ENCODE measurements at regions not wholly inside any gene's neighbourhood (a gene's known extent, or its start where the extent isn't known, plus 50 kb on each side); places are given as distances from the start of the nearest gene placed in this dataset.

- no peaks in the 10 kb centered on the region for H3K36me3 ChIP-seq (ENCODE audit: insufficient read depth, low read depth, low read length)
- H3K4me1 ChIP-seq (ENCODE audit: insufficient read depth, low read length): no peaks in the 10 kb centered on the region
- H3K27me3 ChIP-seq (ENCODE audit: insufficient read depth, low read length): no peaks in the 10 kb centered on the region
- H3K9ac ChIP-seq (ENCODE audit: low read depth, low read length): no peak overlapping the region
- no peak overlapping the region for H3K4me3 ChIP-seq (ENCODE audit: low read length)
- no peaks in the 10 kb centered on the region for H3K9me3 ChIP-seq (ENCODE audit: insufficient read depth, low read depth, low read length)
- H3K27ac ChIP-seq (ENCODE audit: low read length): no peak overlapping the region
Observed at GRCh38 chr5:2283481-2284045, 400.8 kb upstream of the IRX4 start.

GRCh38 chr5:2282893-2283292 is 400.2 kb upstream of the IRX4 start:
- Histone ChIP-seq H3K27me3 (ENCODE audit: insufficient read depth, low read length) (no peaks in the 10 kb centered on the region), H3K9ac (ENCODE audit: low read depth, low read length) (no peak overlapping the region), H3K9me3 (ENCODE audit: insufficient read depth, low read depth, low read length) (no peaks in the 10 kb centered on the region), H3K27ac (ENCODE audit: low read length) (no peak overlapping the region), H3K4me3 (ENCODE audit: low read length) (no peak overlapping the region), H3K36me3 (ENCODE audit: insufficient read depth, low read depth, low read length) (no peaks in the 10 kb centered on the region), H3K4me1 (ENCODE audit: insufficient read depth, low read length) (no peaks in the 10 kb centered on the region)

GRCh38 chr5:2282034-2282690 is 399.4 kb upstream of the IRX4 start:
- no peaks in the 10 kb centered on the region for H3K9me3 ChIP-seq (ENCODE audit: insufficient read depth, low read depth, low read length)
- H3K27ac ChIP-seq (ENCODE audit: low read length): no peak overlapping the region
- no peaks in the 10 kb centered on the region for H3K36me3 ChIP-seq (ENCODE audit: insufficient read depth, low read depth, low read length)
- no peaks in the 10 kb centered on the region for H3K27me3 ChIP-seq (ENCODE audit: insufficient read depth, low read length)
- H3K9ac ChIP-seq (ENCODE audit: low read depth, low read length): no peak overlapping the region
- H3K4me1 ChIP-seq (ENCODE audit: insufficient read depth, low read length): no peaks in the 10 kb centered on the region
- H3K4me3 ChIP-seq (ENCODE audit: low read length): no peak overlapping the region

- H3K4me1 ChIP-seq (ENCODE audit: insufficient read depth, low read length): no peaks in the 10 kb centered on the region
- H3K36me3 ChIP-seq (ENCODE audit: insufficient read depth, low read depth, low read length): no peaks in the 10 kb centered on the region
- H3K27ac ChIP-seq (ENCODE audit: low read length): no peak overlapping the region
- no peaks in the 10 kb centered on the region for H3K27me3 ChIP-seq (ENCODE audit: insufficient read depth, low read length)
- H3K4me3 ChIP-seq (ENCODE audit: low read length): no peak overlapping the region
- no peak overlapping the region for H3K9ac ChIP-seq (ENCODE audit: low read depth, low read length)
- no peaks in the 10 kb centered on the region for H3K9me3 ChIP-seq (ENCODE audit: insufficient read depth, low read depth, low read length)
Observed at GRCh38 chr5:2281446-2281845, 398.7 kb upstream of the IRX4 start.

GRCh38 chr5:2280318-2280717 is 397.6 kb upstream of the IRX4 start:
- H3K4me1 ChIP-seq (ENCODE audit: insufficient read depth, low read length): no peaks in the 10 kb centered on the region
- H3K27ac ChIP-seq (ENCODE audit: low read length): no peak overlapping the region
- H3K9ac ChIP-seq (ENCODE audit: low read depth, low read length): no peak overlapping the region
- no peaks in the 10 kb centered on the region for H3K36me3 ChIP-seq (ENCODE audit: insufficient read depth, low read depth, low read length)
- H3K9me3 ChIP-seq (ENCODE audit: insufficient read depth, low read depth, low read length): no peaks in the 10 kb centered on the region
- no peak overlapping the region for H3K4me3 ChIP-seq (ENCODE audit: low read length)
- H3K27me3 ChIP-seq (ENCODE audit: insufficient read depth, low read length): no peaks in the 10 kb centered on the region

GRCh38 chr5:2278825-2279456 is 396.2 kb upstream of the IRX4 start:
- Histone ChIP-seq H3K9ac (ENCODE audit: low read depth, low read length) (no peak overlapping the region), H3K4me1 (ENCODE audit: insufficient read depth, low read length) (no peaks in the 10 kb centered on the region), H3K9me3 (ENCODE audit: insufficient read depth, low read depth, low read length) (no peaks in the 10 kb centered on the region), H3K36me3 (ENCODE audit: insufficient read depth, low read depth, low read length) (no peaks in the 10 kb centered on the region), H3K27ac (ENCODE audit: low read length) (no peak overlapping the region), H3K4me3 (ENCODE audit: low read length) (no peak overlapping the region), H3K27me3 (ENCODE audit: insufficient read depth, low read length) (no peaks in the 10 kb centered on the region)

- Histone ChIP-seq H3K4me3 (ENCODE audit: low read length) (no peak overlapping the region), H3K36me3 (ENCODE audit: insufficient read depth, low read depth, low read length) (no peaks in the 10 kb centered on the region), H3K9ac (ENCODE audit: low read depth, low read length) (no peak overlapping the region), H3K4me1 (ENCODE audit: insufficient read depth, low read length) (no peaks in the 10 kb centered on the region), H3K27me3 (ENCODE audit: insufficient read depth, low read length) (no peaks in the 10 kb centered on the region), H3K9me3 (ENCODE audit: insufficient read depth, low read depth, low read length) (no peaks in the 10 kb centered on the region), H3K27ac (ENCODE audit: low read length) (no peak overlapping the region)
Observed at GRCh38 chr5:2277886-2278285, 395.2 kb upstream of the IRX4 start.

GRCh38 chr5:2276101-2276500 is 393.4 kb upstream of the IRX4 start:
- Histone ChIP-seq H3K9me3 (ENCODE audit: insufficient read depth, low read depth, low read length) (no peaks in the 10 kb centered on the region), H3K4me3 (ENCODE audit: low read length) (no peak overlapping the region), H3K27me3 (ENCODE audit: insufficient read depth, low read length) (no peaks in the 10 kb centered on the region), H3K36me3 (ENCODE audit: insufficient read depth, low read depth, low read length) (no peaks in the 10 kb centered on the region), H3K9ac (ENCODE audit: low read depth, low read length) (no peak overlapping the region), H3K4me1 (ENCODE audit: insufficient read depth, low read length) (no peaks in the 10 kb centered on the region), H3K27ac (ENCODE audit: low read length) (no peak overlapping the region)

GRCh38 chr5:2272755-2273154 is 390.0 kb upstream of the IRX4 start:
- no peak overlapping the region for H3K9ac ChIP-seq (ENCODE audit: low read depth, low read length)
- no peak overlapping the region for H3K4me3 ChIP-seq (ENCODE audit: low read length)
- H3K9me3 ChIP-seq (ENCODE audit: insufficient read depth, low read depth, low read length): no peaks in the 10 kb centered on the region
- H3K4me1 ChIP-seq (ENCODE audit: insufficient read depth, low read length): no peaks in the 10 kb centered on the region
- H3K36me3 ChIP-seq (ENCODE audit: insufficient read depth, low read depth, low read length): no peaks in the 10 kb centered on the region
- H3K27me3 ChIP-seq (ENCODE audit: insufficient read depth, low read length): no peaks in the 10 kb centered on the region
- no peak overlapping the region for H3K27ac ChIP-seq (ENCODE audit: low read length)

GRCh38 chr5:2272039-2272438 is 389.3 kb upstream of the IRX4 start:
- H3K27ac ChIP-seq (ENCODE audit: low read length): no peak overlapping the region
- H3K27me3 ChIP-seq (ENCODE audit: insufficient read depth, low read length): no peaks in the 10 kb centered on the region
- no peaks in the 10 kb centered on the region for H3K4me1 ChIP-seq (ENCODE audit: insufficient read depth, low read length)
- no peaks in the 10 kb centered on the region for H3K9me3 ChIP-seq (ENCODE audit: insufficient read depth, low read depth, low read length)
- no peaks in the 10 kb centered on the region for H3K36me3 ChIP-seq (ENCODE audit: insufficient read depth, low read depth, low read length)
- no peak overlapping the region for H3K4me3 ChIP-seq (ENCODE audit: low read length)
- no peak overlapping the region for H3K9ac ChIP-seq (ENCODE audit: low read depth, low read length)

GRCh38 chr5:2271316-2271715 is 388.6 kb upstream of the IRX4 start:
- Histone ChIP-seq H3K27ac (ENCODE audit: low read length) (no peak overlapping the region), H3K4me3 (ENCODE audit: low read length) (no peak overlapping the region), H3K36me3 (ENCODE audit: insufficient read depth, low read depth, low read length) (no peaks in the 10 kb centered on the region), H3K9me3 (ENCODE audit: insufficient read depth, low read depth, low read length) (no peaks in the 10 kb centered on the region), H3K27me3 (ENCODE audit: insufficient read depth, low read length) (no peaks in the 10 kb centered on the region), H3K9ac (ENCODE audit: low read depth, low read length) (no peak overlapping the region), H3K4me1 (ENCODE audit: insufficient read depth, low read length) (no peaks in the 10 kb centered on the region)

- Histone ChIP-seq H3K27ac (ENCODE audit: low read length) (no peak overlapping the region), H3K36me3 (ENCODE audit: insufficient read depth, low read depth, low read length) (no peaks in the 10 kb centered on the region), H3K27me3 (ENCODE audit: insufficient read depth, low read length) (no peaks in the 10 kb centered on the region), H3K4me1 (ENCODE audit: insufficient read depth, low read length) (no peaks in the 10 kb centered on the region), H3K9me3 (ENCODE audit: insufficient read depth, low read depth, low read length) (no peaks in the 10 kb centered on the region), H3K9ac (ENCODE audit: low read depth, low read length) (no peak overlapping the region), H3K4me3 (ENCODE audit: low read length) (no peak overlapping the region)
Observed at GRCh38 chr5:2270467-2270866, 387.7 kb upstream of the IRX4 start.

All from iPS-20b (cell line).